T47D (cell line): ENCODE measurements at regions not wholly inside any gene's neighbourhood (a gene's known extent, or its start where the extent isn't known, plus 50 kb on each side); places are given as distances from the start of the nearest gene placed in this dataset.
"Not testable (repeated sequence)": the region's sequence is repeated elsewhere in the genome, so short reads cannot be mapped to it uniquely, and the experiment has no call there.

Source experiments
- DNase-seq, 2 experiments: peaks; one replicate each; pipeline versions ENCODE4 v3.0.0 to v3.0.0-alpha.2; 2011 to 2012; ENCODE audit warnings: low read depth in 1 of 2, low spot score in 1 of 2
- JUND ChIP-seq: IDR thresholded peaks from 2 replicates; pipeline ENCODE4 v1.6.1; 2012; ENCODE audit warnings: low read depth
- in situ Hi-C: cut with HindIII; loops from 2 replicates; pipeline ENCODE4 v1.10.0; 2016; ENCODE audit warnings: low sequenced_read_pairs, low pct_unique_long_range_greater_than_20kb

DNA sequence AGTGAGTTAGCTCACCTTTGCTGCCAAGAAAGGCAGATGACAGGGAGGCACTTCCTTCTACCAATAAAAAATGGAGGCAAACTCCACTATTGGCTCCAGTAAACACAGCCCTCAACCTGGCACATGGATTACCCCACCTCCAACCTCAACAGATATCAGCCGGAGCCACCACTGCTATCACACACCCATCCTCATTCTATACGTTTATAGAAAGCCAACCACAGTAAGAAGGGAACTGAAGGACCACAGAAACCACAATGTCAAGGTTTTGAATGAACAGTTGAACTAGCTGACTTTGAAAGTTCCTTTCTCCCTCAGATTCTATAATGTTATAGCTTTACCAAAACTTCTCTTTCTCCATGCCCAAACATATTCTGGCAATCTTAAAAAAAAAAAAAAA is 526.2 kb downstream of the UQCRFS1 start:
- in situ Hi-C loops, result no loop called here
- no peak for TF ChIP-seq JUND
- DNase-seq, result no peak

DNA sequence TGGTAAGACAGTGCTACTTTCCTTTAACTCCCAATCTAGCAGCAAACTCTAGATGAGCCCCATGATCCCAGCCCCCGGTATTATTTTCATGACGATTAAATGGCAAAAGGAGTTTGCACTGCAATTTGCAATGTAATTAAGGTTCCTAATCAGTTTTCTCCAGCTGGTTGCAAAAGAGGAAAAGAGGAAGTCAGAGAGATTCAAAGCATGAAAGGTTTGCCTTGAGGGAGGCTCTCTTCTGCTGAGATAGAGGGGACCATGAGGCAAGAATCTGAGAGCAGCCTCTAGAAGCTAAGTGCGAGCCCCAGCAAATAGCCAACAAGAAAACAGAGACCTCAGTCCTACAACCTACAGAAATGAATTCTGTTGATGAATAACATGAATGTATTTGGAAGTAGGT is 527.1 kb downstream of the UQCRFS1 start:
- no peak for TF ChIP-seq JUND
- in situ Hi-C loops, result no loop called here
- no peak for DNase-seq

DNA sequence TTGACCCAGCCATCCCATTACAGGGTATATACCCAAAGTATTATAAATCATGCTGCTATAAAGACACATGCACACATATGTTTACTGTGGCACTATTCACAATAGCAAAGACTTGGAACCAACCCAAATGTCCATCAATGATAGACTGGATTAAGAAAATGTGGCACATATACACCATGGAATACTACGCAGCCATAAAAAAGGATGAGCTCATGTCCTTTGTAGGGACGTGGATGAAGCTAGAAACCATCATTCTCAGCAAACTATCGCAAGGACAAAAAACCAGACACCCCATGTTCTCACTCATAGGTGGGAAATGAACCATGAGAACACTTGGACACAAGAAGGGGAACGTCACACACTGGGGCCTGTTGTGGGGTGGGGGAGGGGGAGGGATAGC is 527.9 kb downstream of the UQCRFS1 start:
- in situ Hi-C loops, DNase-seq: not testable (repeated sequence)

DNA sequence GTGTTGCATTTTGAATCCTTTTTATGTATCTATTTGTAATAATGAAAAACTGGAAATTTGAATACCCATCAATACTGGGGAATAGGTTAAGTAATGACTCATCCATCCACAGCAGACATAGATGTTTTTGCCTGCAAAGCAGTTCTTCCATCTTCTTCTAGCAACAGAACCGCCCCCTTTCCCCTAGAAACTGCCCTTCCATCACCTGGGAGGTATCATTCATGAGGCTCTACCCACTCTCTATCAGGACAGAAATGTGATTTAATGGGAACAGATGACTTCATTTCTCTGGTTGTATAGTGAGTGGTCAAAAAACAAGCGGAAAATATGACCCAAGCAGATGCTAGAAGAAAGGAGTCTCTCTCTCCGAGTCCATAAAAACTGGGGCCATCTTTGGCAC is 532.8 kb downstream of the UQCRFS1 start:
- in situ Hi-C loops, result no loop called here
- no peak for TF ChIP-seq JUND
- no peak for DNase-seq

DNA sequence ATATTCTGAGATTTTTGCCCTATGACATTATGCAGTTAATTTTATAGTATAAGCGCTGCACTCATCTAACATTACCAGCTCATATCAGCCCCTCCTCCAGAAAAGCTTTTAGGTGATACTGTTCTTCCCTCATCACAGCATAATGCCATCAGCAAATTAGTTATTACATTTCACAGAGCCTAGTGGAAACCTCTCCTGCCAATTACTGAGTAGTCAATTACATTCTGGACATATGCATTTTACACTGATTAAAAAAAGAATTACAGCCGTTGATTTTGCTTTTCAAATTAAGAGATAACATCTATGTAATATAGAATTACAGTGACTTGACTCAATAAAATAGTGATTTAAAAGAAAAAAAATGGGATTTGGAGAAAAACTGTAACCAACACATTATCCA is 542.1 kb downstream of the UQCRFS1 start:
- no peak for TF ChIP-seq JUND
- in situ Hi-C loops, result no loop called here
- no peak for DNase-seq

GRCh38 chr19:28669804-28670203 is 543.1 kb downstream of the UQCRFS1 start:
- in situ Hi-C loops, result no loop called here
- TF ChIP-seq JUND, result no peak
- DNase-seq, result no peak

DNA sequence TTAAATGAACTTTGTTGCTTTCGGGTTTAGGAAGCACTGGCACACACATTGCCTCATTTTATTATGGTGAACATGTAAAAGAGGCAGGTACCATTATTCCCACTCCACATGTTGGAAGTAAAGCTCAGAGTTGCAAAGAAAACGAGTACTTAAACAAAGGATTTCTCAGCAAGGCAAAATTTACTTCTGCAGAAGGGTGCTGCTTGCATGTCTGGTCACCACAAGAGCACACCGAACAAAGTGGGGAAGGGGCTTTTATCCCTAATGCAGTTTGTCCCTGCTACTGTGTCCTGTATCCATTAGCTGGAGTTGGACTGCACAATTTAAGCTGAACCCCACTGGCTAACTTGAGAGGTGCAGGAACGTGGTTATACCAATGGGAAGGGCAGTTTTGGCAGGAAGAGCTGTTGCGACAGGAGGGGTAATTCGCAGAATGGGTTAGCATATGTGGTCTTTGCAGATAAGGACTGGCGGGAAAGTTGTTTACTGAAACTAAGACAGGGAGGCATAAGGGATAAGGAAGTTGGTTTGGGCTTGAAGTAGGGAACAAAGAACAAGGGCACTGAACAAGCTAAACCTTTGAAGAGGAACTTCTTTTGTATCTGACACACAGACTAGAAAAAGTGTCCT is 545.5 kb downstream of the UQCRFS1 start:
- no peak for TF ChIP-seq JUND
- in situ Hi-C loops, result no loop called here
- no peak for DNase-seq

DNA sequence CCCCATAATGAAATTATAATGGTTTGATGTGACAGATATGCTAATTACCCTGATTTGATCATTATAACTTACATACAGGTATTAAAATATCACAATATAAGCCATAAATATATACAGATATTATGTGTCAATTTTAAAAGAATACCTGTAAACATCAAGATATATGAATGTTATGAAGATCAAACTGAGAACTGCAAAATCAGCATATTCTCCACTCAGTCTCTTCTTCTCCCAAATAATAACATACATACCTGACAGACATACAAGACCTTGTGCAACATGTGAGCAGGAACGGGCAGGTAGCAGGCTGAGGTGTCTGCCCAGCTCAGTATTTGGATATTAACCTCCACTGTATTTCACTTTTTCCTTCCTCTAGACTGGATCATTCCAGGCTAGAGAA is 547.2 kb downstream of the UQCRFS1 start:
- no peak for DNase-seq
- in situ Hi-C loops, result no loop called here
- no peak for TF ChIP-seq JUND

DNA sequence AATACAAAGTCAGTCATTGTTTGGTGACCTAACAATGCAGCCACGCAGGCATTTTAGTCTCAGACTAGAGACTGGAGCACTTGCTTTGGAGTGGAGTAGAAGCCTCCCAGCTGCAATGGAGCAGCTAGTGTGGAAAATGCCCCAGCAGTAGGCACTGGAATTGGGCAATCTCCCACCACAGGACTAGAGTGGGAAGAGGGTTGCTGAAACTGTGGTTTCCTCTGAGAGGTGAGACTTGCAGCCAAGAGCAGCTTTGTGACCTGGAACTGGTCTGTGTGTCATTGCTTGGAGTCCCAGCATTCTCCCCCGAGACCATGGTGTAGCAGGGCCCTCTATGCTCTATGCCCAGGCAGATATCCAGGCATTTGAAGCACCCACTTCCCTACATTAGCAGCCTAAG is 556.3 kb downstream of the UQCRFS1 start:
- TF ChIP-seq JUND, result no peak
- in situ Hi-C loops, result no loop called here
- no peak for DNase-seq

DNA sequence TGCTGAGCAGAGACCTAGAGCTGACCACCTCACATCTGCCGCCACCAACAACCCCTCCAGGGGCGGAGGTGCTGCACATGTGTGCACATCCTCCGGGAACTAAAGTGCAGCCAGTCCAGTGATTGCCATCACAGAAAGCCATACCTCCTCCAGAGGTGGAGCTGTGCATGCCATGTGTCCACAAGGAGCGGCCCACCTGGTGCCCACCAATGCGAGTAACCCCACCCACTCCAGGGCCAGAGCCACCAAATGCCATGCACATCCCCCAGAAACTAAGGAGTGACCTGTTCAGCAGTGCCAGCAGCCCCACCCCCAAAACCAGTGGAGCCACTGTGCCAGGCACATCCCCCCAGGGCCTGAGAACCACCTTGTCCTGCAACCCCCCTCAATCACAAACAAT is 557.9 kb downstream of the UQCRFS1 start:
- no peak for TF ChIP-seq JUND
- DNase-seq, result no peak
- in situ Hi-C loops, result no loop called here

DNA sequence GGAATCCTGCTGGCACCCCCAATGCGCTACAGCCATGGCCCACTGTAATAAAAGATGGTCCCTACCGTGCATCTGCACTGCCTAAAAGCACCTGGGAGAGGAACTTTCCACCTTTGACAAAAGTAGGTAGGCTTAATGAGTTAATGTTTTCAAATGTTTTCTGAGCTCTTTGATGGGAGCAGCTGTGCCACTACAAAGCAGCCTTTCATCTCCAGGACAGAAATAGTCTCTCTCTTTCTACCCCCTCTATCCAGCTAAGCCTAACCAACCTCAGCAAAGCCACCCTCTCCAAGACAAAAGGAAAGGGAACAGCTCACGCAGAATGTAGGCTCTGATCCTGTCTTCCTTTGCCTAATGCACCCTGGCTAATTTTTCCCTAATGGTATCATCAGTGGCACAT is 560.2 kb downstream of the UQCRFS1 start:
- DNase-seq, result no peak
- TF ChIP-seq JUND, result no peak
- in situ Hi-C loops, result no loop called here

GRCh38 chr19:28646629-28647028 is 566.3 kb downstream of the UQCRFS1 start:
- no peak for TF ChIP-seq JUND
- in situ Hi-C loops, result no loop called here
- no peak for DNase-seq

GRCh38 chr19:28644169-28644775 is 568.7 kb downstream of the UQCRFS1 start:
- DNase-seq, result no peak
- in situ Hi-C loops, result no loop called here
- TF ChIP-seq JUND, result no peak

DNA sequence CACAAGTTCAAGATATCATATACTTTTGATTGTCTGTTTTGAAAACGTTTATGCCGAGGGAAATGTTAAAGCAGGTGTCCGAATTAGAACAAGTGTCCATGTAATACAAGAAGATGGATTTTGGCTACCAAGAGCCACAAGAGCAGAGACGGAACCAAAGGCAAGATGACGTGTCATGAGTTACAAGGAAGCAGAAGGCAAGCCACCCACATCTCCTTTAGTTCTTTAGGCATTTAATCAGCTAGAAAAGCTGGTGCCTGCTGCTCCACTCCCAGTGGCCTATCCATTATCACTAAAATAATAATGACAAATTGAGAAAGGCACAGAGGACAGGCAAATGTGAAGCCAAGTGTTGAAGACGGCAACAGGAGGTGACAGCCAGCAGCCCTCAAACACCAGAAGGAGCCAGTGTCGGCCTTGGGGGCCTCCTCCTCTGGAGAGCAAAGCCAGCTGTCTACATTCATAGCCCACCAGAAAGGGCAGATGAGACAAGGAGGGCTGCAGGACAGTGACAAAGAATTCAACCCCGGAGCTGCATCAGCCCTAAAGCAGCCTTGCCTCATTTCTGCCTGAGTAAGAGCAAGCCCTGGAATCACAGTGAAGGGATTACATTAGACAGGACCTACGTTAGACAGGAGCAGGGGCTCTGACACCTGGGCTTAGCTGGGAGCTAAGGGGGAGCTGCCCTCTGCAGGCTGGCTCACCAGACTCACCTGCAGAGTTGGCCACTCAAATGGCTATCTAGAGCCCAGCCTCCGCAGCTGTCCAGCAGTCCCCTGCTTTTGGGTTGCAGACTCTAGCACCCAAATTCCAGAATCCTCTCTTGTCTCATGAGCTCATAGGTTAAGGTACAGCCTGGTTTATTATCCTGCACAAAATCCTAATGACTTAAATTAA is 569.9 kb downstream of the UQCRFS1 start:
- DNase-seq, result no peak
- in situ Hi-C loops, result no loop called here
- no peak for TF ChIP-seq JUND
